ENCODE measurements at regions not wholly inside any gene's neighbourhood (a gene's known extent, or its start where the extent isn't known, plus 50 kb on each side); places are given as distances from the start of the nearest gene placed in this dataset.

- Histone ChIP-seq H3K27me3 (no peaks in the 10 kb centered on the region), H3K4me3 (no peak overlapping the region), H3K27ac (no peak overlapping the region), H3K4me1 (no peaks in the 10 kb centered on the region), H3K36me3 (no peaks in the 10 kb centered on the region), H3K9me3 (no peaks in the 10 kb centered on the region)
- no peak for DNase-seq (ENCODE audit: low spot score in 2 of 2)
- TF ChIP-seq POLR2A (IDR thresholded peaks at IDR 0.05), result no peak
- no peak for TF ChIP-seq POLR2AphosphoS5 (IDR thresholded peaks at IDR 0.05)
- no peak for TF ChIP-seq CTCF (IDR thresholded peaks at IDR 0.05)
- intact Hi-C loops (cut with DNase I; ENCODE audit: low total_unique reads), result no loop called here
These were observed 330.2 kb downstream of the MZT1 start for GRCh38 chr13:72397265-72397664.

- no peaks in the 10 kb centered on the region for H3K9me3 ChIP-seq
- no peak overlapping the region for H3K27ac ChIP-seq
- DNase-seq (ENCODE audit: low spot score in 2 of 2), result peak in 1 of 2 donors; percentile 22
- intact Hi-C loops (cut with DNase I; ENCODE audit: low total_unique reads), result no loop called here
- H3K36me3 ChIP-seq, result no peaks in the 10 kb centered on the region
- H3K4me3 ChIP-seq, result no peak overlapping the region
- TF ChIP-seq POLR2AphosphoS5 (IDR thresholded peaks at IDR 0.05) (no peak), CTCF (IDR thresholded peaks at IDR 0.05) (no peak)
- H3K27me3 ChIP-seq, result no peaks in the 10 kb centered on the region
- H3K4me1 ChIP-seq, result no peaks in the 10 kb centered on the region
These were observed 336.5 kb downstream of the MZT1 start for GRCh38 chr13:72390909-72391308.

- TF ChIP-seq CTCF (IDR thresholded peaks at IDR 0.05) (no peak), POLR2AphosphoS5 (IDR thresholded peaks at IDR 0.05) (no peak), POLR2A (IDR thresholded peaks at IDR 0.05) (no peak)
- Histone ChIP-seq H3K27ac (no peak overlapping the region), H3K9me3 (no peaks in the 10 kb centered on the region), H3K4me3 (no peak overlapping the region), H3K36me3 (no peaks in the 10 kb centered on the region), H3K4me1 (no peaks in the 10 kb centered on the region), H3K27me3 (no peaks in the 10 kb centered on the region)
- no peak for DNase-seq (ENCODE audit: low spot score in 2 of 2)
- intact Hi-C loops (cut with DNase I; ENCODE audit: low total_unique reads), result no loop called here
These were observed 341.2 kb downstream of the MZT1 start for GRCh38 chr13:72386138-72386684.

GRCh38 chr13:72384879-72385278 is 342.6 kb downstream of the MZT1 start:
- Histone ChIP-seq H3K4me3 (no peak overlapping the region), H3K4me1 (no peaks in the 10 kb centered on the region), H3K27ac (no peak overlapping the region), H3K9me3 (no peaks in the 10 kb centered on the region), H3K36me3 (no peaks in the 10 kb centered on the region), H3K27me3 (no peaks in the 10 kb centered on the region)
- no peak for TF ChIP-seq POLR2AphosphoS5 (IDR thresholded peaks at IDR 0.05)
- no peak for TF ChIP-seq POLR2A (IDR thresholded peaks at IDR 0.05)
- no peak for TF ChIP-seq CTCF (IDR thresholded peaks at IDR 0.05)
- DNase-seq (ENCODE audit: low spot score in 2 of 2), result no peak
- intact Hi-C loops (cut with DNase I; ENCODE audit: low total_unique reads), result no loop called here

GRCh38 chr13:72384186-72384823 is 343.1 kb downstream of the MZT1 start:
- no peak overlapping the region for H3K27ac ChIP-seq
- TF ChIP-seq POLR2AphosphoS5 (IDR thresholded peaks at IDR 0.05) (no peak), CTCF (IDR thresholded peaks at IDR 0.05) (no peak), POLR2A (IDR thresholded peaks at IDR 0.05) (no peak)
- no peak for DNase-seq (ENCODE audit: low spot score in 2 of 2)
- no peaks in the 10 kb centered on the region for H3K9me3 ChIP-seq
- no peak overlapping the region for H3K4me3 ChIP-seq
- no peaks in the 10 kb centered on the region for H3K36me3 ChIP-seq
- no peaks in the 10 kb centered on the region for H3K4me1 ChIP-seq
- intact Hi-C loops (cut with DNase I; ENCODE audit: low total_unique reads), result no loop called here
- H3K27me3 ChIP-seq, result no peaks in the 10 kb centered on the region
